A673 (cell line): ENCODE measurements at regions not wholly inside any gene's neighbourhood (a gene's known extent, or its start where the extent isn't known, plus 50 kb on each side); places are given as distances from the start of the nearest gene placed in this dataset.
A peak's percentile ranks its signal among the peaks of the same experiment; 100 is the strongest.

Source experiments
- BruUV-seq: library from RNA; stranded (reverse); fragments of 400-500 nt; replicated peaks from 2 replicates; lab custom pipeline; 2021; lab: Mats Ljungman, UMichigan
- CTCF ChIA-PET: fragments of 300-600 bp; sonication (Branson Sonifier 250); formaldehyde crosslinking; loops from one replicate; lab custom pipeline; 2022; ENCODE audit warnings: antibody characterized with exemption; lab: Charles Lee
- POLR2A ChIA-PET: fragments of 300-600 bp; sonication (Branson Sonifier 250); formaldehyde crosslinking; loops from one replicate; lab custom pipeline; 2022; ENCODE audit warnings: antibody characterized with exemption; ENCODE audit not compliant: low non-redundant PET; lab: Charles Lee
- DNase-seq: peaks from one replicate; pipeline ENCODE4 v3.0.0-alpha.2; 2015; ENCODE audit warnings: low spot score
- H3K27ac ChIP-seq: fragments of 200-600 bp; sonication (generic); 2 replicates; pipeline ENCODE4 v1.5.1; 2016; ENCODE audit warnings: mixed run types, low read depth, mild to moderate bottlenecking, mixed read lengths, antibody characterized with exemption, low read length; ENCODE audit not compliant: poor library complexity, severe bottlenecking
- H3K27me3 ChIP-seq: fragments of 200-600 bp; sonication (generic); replicated peaks from 2 replicates; pipeline ENCODE4 v1.6.1; 2017; ENCODE audit warnings: mixed run types, low read depth, mild to moderate bottlenecking, mixed read lengths, antibody characterized with exemption, low read length; ENCODE audit not compliant: insufficient read depth, poor library complexity
- H3K36me3 ChIP-seq: fragments of 200-600 bp; sonication (generic); 2 replicates; pipeline ENCODE4 v1.6.1; 2016; ENCODE audit warnings: mixed run types, mild to moderate bottlenecking, mixed read lengths, antibody characterized with exemption, low read length; ENCODE audit not compliant: insufficient read depth, poor library complexity, severe bottlenecking
- H3K4me1 ChIP-seq: fragments of 200-600 bp; sonication (generic); 2 replicates; pipeline ENCODE4 v1.6.1; 2017; ENCODE audit warnings: mixed run types, mild to moderate bottlenecking, mixed read lengths, antibody characterized with exemption, low read length; ENCODE audit not compliant: insufficient read depth, poor library complexity, severe bottlenecking
- H3K4me3 ChIP-seq: fragments of 200-600 bp; sonication (generic); 2 replicates; pipeline ENCODE4 v1.5.1; 2016; ENCODE audit warnings: low read depth, mixed run types, mild to moderate bottlenecking, mixed read lengths, low read length; ENCODE audit not compliant: poor library complexity, severe bottlenecking
- H3K9me3 ChIP-seq: fragments of 200-600 bp; sonication (generic); 2 replicates; pipeline ENCODE4 v1.6.1; 2016; ENCODE audit warnings: mixed run types, low read depth, mild to moderate bottlenecking, mixed read lengths, antibody characterized with exemption, low read length; ENCODE audit not compliant: poor library complexity, severe bottlenecking
- EZH2 ChIP-seq: fragments of 200-600 bp; sonication (generic); IDR thresholded peaks from 2 replicates; pipeline ENCODE4 v1.6.1; 2017; ENCODE audit warnings: borderline replicate concordance, low read depth, mild to moderate bottlenecking, mixed read lengths, antibody characterized with exemption, low read length; ENCODE audit not compliant: poor library complexity, severe bottlenecking
- intact Hi-C: fragments of 100-400 bp; cut with micrococcal nuclease; formaldehyde crosslinking; loops from one replicate; pipeline ENCODE4 v1.10.0; 2022; ENCODE audit not compliant: unreplicated experiment
- TF ChIP-seq, protein P1 (sequence below): fragments of 300-800, 200-600 bp; sonication (generic); conservative IDR thresholded peaks from 2 replicates; pipeline ENCODE4 v1.5.1; 2017; ENCODE audit warnings: low read depth, mild to moderate bottlenecking, antibody characterized with exemption, low read length, moderate library complexity, mixed read lengths

DNA sequence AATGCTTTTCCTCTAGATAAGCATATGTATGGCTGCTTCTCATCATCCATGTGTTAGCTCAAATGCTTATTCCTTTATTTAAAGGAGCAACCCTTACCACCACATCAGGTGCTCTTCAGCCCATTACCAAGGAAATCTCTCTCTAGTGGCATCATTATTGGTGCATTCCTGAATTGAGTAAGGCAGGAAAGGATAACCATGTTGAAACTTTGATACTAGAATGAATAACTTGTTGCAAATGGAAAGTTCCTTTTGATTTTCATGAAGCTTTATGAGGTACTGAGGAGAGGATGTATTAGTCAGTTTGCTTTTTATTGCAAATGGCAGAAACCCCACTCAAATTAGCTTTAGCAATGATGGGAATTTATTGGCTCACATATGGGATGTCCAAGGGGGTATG lies 212.3 kb upstream of the FGF13 start:
- ChIA-PET CTCF (no interaction called here), POLR2A (no interaction called here)
- TF ChIP-seq, protein P1, sequence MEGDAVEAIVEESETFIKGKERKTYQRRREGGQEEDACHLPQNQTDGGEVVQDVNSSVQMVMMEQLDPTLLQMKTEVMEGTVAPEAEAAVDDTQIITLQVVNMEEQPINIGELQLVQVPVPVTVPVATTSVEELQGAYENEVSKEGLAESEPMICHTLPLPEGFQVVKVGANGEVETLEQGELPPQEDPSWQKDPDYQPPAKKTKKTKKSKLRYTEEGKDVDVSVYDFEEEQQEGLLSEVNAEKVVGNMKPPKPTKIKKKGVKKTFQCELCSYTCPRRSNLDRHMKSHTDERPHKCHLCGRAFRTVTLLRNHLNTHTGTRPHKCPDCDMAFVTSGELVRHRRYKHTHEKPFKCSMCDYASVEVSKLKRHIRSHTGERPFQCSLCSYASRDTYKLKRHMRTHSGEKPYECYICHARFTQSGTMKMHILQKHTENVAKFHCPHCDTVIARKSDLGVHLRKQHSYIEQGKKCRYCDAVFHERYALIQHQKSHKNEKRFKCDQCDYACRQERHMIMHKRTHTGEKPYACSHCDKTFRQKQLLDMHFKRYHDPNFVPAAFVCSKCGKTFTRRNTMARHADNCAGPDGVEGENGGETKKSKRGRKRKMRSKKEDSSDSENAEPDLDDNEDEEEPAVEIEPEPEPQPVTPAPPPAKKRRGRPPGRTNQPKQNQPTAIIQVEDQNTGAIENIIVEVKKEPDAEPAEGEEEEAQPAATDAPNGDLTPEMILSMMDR: no peak
- TF ChIP-seq EZH2: no peak
- intact Hi-C loops: no loop called here
- H3K27ac ChIP-seq: no peak overlapping the region
- no peaks in the 10 kb centered on the region for H3K27me3 ChIP-seq
- no peak for DNase-seq
- peaks cover 11% of the 10 kb centered on the region for H3K4me1 ChIP-seq
- H3K36me3 ChIP-seq: no peaks in the 10 kb centered on the region
- BruUV-seq: no TSS peak
- H3K9me3 ChIP-seq: no peaks in the 10 kb centered on the region
- H3K4me3 ChIP-seq: no peak overlapping the region

DNA sequence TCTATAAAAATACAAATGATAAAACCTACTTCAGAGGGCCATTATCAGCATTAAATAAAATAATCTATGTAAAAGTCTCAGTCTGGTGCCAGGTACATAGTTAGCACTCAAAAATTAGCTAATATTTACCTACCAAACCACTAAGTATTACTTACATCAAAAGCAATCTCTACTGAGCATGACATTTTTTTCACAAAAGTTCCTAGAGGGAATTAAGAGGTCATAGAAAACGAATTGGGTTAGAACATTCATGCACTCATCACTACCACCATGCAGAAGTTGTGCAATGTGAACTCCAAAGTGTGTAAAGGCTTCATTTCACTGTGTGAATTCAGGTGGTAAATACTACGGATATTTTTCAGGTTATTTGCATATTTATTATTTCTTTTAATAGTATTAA lies 209.5 kb upstream of the FGF13 start:
- CTCF ChIA-PET: no interaction called here
- no peak for TF ChIP-seq EZH2
- TF ChIP-seq, protein P1: no peak
- Histone ChIP-seq H3K4me3 (no peak overlapping the region), H3K9me3 (no peaks in the 10 kb centered on the region), H3K27me3 (no peaks in the 10 kb centered on the region), H3K36me3 (no peaks in the 10 kb centered on the region), H3K27ac (no peak overlapping the region), H3K4me1 (peaks cover 18% of the 10 kb centered on the region)
- intact Hi-C loops: no loop called here
- no peak for DNase-seq
- POLR2A ChIA-PET: no interaction called here
- no TSS peak for BruUV-seq

DNA sequence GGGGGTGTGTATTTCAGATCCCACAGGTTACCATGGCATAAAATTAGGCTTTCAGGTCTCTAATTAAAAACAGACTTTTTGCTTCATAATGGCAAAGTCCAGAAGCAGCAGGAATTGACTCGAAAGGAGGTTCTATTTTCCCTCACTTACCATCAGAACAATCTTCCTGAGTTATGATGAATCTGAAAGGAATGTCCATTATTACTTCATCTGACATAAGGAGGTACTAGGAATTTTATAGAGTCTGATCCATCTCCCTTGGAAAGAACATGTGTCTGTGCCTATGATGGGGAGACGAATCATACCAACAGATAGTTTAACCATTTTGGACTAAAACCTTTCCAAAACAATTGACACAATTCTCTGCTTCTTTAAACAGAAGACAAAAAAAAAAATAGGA lies 206.3 kb upstream of the FGF13 start:
- no TSS peak for BruUV-seq
- TF ChIP-seq EZH2: no peak
- TF ChIP-seq, protein P1: no peak
- Histone ChIP-seq H3K4me1 (peaks cover 18% of the 10 kb centered on the region), H3K27ac (no peak overlapping the region), H3K27me3 (no peaks in the 10 kb centered on the region), H3K4me3 (no peak overlapping the region), H3K9me3 (no peaks in the 10 kb centered on the region), H3K36me3 (no peaks in the 10 kb centered on the region)
- ChIA-PET POLR2A (no interaction called here), CTCF (interaction anchor here (0.6 kb wide), 1 partner anchor 42 kb away, joined by 3 read pairs; no protein-coding TSS in a partner anchor)
- intact Hi-C loops: loop anchor here (10.0 kb wide), 1 partner anchor 157 kb away; no protein-coding TSS in a partner anchor
- peak; percentile 44 for DNase-seq
